Hematopoietic multipotent progenitor cell (in vitro differentiated cells): ENCODE measurements at regions not wholly inside any gene's neighbourhood (a gene's known extent, or its start where the extent isn't known, plus 50 kb on each side); places are given as distances from the start of the nearest gene placed in this dataset.
"Not testable (repeated sequence)": the region's sequence is repeated elsewhere in the genome, so short reads cannot be mapped to it uniquely, and the experiment has no call there.

Source experiments
- DNase-seq, 3 donors: peaks; one replicate each; pipeline ENCODE4 v3.0.0-alpha.2; 2011 to 2015; ENCODE audit warnings: low read depth in 2 of 3, low spot score in 2 of 3

DNA sequence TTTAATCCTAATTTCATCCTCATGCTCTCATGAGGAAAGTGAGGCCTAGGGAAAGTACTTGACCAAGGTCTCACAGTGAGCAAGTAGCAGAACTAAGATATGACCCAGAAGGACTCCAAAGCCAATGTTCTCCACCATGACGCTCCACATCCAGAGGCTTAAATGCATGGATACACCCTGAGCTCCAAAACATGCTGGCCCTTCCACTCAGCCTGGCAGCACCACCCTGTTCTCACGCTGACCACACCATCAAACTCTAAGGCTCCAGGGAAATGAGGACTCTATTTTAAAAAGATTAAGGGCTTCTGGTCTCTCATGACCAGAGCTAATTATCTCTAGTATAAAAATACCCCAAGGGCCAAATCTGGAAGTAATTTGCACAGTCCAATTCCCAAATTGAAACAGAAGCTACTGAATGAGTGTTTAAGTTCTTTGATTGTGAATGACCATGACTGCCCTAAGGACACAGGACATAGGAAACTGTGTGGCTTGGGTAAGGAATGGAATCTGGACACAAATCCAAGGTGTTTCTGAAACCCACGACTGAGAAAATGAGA, 71.1 kb upstream of the ABLIM1 start:
- no peak for DNase-seq

DNA sequence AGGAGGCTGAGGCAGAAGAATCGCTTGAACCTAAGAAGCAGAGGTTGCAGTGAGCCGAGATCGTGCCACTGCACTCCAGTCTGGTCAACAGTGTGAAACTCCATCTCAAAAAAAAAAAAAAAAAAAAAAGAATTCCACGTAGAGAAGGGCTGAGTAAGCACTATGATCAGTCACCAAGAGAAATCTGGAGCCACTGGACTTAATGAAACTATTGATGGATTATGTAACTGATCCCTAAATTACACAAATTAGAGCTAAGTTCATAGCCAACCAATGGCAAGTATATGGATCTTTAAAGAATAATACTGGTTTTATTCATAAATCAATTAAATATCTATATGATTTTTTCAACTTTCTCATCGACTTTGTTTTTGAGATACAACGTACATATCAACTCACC, 72.2 kb upstream of the ABLIM1 start:
- no peak for DNase-seq

DNA sequence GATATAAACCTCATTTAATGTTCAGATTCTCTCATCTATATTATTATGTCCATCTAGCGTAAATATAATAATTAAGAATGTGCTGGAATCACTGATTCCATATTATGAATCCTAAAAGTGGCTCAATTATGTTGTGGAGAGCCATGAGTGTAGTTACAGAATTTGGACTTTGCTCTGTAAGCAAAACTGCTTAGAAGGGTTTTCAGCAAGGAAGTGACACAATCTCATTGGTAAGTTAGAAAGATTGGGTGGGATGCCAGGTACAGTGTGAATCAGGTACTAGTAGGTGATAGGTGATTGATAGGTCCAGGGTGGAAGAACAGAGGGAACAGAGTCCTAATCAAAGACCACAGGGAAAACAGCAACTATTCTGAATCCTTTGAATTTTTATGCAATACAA, 74.9 kb upstream of the ABLIM1 start:
- no peak for DNase-seq

DNA sequence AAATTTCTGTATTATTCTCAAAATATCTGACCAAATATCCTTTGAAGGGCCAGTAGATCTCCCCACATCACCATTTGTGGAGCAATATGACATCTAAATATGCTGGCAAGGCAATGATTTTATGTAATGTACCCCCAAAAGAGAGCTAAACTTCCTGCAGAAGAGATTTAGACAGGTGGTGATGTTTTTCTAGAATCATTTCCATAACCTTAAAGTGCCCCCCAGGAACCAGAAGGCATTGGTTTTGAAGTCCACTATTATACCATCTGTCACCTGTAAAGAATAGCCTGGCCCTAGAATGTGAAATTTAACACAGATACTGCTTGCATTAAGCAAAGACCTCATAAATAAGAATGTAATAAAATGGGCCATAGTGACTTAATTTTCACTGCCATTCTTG, 77.9 kb upstream of the ABLIM1 start:
- no peak for DNase-seq

DNA sequence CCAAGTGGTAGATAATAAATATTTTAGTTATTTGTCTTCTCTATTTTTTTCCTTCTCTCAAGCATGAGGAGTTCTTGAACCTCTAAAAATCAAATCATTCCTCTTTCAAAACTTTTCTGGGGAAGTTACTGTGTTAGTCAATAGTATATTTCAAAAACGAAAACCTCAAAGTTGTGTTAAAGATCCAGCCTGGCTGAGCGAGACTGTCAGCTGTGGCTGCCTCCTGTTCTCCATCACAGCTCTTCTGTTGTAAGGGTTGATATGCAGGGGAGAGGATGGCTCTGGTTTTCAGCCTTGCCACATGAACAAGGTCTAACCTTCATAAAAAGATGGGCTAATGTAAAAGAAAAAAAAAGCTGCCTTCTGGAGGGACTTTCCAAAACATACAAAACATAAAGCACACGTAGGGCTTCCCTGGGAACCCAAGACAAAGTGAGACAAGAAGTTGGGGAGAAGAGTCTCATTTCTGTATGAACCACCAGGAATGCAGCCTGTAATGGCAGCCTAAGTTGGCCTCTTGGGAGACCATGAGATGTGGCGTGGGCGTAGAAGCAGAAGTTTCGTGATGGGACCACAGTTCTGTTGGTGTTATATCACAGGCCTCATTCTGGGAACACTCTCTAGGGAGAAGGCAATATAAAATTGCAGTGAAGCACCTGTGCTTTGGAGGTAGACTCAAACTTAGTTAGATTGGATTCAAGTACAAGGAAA, 77.9 kb upstream of the FHIP2A start:
- DNase-seq, result no peak

DNA sequence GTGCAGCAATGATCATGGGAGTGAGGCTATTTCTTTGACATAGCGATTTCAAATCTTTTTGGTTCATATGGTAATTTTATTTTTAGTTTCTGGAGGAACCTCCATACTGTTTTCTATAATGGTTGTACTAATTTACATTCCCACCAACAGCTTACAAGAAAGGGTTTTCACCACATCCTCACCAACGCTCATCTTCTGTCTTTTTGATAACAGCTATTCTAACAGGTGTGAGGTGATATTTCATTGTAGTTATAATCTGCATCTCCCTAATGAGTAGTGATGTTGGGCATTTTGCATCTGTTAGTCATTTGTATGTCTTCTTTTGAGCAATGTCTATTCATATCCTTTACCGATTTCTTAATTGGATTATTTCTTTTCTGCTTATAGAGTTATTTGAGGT, 75.0 kb upstream of the FHIP2A start:
- no peak for DNase-seq

DNA sequence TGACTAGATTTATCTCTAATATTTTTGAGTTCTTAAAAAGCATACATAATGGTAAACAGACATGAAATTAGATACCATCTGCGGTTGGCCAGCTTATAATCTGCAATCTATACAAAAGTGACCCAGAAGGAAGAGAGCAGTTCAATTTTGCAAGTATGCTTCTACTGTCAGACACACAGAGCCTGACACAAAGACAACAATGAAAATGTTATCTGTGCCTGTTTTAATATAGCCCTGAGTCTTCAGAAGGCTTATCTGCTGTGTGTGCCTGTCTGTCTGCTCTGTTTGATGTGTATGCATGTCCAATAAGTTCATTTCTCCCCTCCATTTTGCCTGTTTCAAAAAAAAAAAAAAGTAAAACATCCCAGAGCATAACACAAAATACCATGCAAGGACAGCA, 73.3 kb upstream of the FHIP2A start:
- peak in 1 of 3 donors; percentile 33 for DNase-seq

DNA sequence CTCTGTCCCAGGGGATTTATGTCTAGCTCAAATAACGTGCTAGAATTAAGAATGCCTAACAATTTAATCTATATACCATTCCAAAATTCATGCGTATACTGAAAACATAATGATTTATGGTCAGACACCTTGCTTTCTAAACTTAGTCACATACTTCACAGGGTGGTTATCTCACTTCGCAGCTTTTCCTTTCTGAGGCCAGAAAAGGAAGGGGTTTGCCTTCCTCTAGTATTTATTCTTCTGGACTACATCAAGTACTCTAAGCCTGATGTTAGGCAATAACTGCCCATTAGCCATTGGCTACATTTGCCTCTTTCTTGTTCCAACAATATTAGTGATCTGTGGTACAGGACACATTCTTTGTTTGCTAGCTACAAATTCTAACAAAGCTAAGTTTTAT, 72.6 kb upstream of the FHIP2A start:
- peak in 2 of 3 donors; percentile 92 to 96 for DNase-seq

DNA sequence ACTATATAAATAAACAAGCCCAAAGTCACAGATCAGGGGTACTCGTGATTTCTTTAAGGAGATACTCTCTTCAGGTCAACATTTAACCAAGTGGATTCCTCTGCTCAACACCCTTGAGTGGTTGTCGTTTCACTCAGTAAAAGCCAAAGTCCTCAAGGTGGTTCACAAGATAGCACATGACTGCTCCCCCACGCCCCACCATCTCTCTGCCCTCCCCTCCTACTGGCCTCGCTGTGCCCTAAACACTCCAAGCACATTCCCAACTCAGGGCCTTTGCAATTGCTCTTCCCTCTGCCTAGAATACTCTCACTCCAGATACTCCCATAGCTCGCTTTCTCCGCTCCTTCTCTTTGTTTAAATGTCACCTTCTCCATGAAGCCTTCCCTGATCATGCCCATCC, 72.1 kb upstream of the FHIP2A start:
- peak in 2 of 3 donors; percentile 45 to 67 for DNase-seq

DNA sequence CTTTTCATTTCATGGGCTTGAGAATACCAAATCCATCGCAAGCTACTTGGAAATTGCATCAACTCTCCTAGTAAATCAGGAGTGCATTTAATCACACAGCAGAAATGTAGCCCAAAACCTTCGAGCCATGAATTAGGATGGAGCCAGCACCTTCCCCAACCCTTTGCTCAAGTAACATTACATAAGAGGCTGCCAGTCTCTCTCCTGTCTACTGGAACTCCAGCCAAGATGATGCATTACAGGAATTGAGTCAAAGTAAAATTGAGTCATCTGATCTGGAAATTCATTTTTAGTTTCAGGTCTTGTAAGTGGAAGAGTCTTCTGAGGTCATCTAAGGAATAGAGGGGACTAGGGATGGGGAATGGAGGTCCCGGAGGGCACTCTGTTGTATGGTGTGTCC, 69.7 kb upstream of the FHIP2A start:
- no peak for DNase-seq

DNA sequence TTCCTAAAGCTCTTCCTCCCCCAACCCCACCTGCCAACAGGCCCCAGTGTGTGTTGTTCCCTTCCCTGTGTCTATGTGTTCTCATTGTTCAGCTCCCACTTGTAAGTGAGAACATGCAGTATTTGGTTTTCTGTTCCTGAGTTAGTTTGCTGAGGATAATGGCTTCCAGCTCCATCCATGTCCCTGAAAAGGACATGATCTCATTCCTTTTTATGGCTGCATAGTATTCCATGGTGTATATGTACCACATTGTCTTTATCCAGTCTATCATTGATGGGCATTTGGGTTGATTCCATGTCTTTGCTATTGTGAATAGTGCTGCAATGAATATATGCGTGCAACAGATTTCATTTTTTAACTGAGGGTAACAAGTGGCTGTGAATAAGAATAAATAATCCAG, 69.0 kb upstream of the FHIP2A start:
- not testable (repeated sequence) for DNase-seq

DNA sequence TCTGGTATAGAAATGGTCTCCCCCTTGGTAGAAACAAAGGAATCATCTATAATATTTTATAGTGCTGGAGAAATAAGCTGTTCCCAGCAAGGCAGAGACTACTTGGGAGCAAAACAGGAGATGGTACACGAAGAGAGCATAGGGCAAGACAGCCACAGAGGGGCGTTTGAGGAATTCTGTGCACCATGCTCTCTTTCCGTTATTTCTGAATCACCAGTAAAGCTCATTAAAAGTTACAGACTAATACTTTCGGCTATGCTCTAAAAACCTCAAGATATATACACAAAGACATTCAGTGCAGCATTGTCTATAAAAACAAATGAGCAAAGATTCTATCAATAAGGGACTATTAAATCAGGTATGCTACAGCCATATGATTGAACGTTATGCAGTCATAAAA, 68.5 kb upstream of the FHIP2A start:
- DNase-seq, result no peak

DNA sequence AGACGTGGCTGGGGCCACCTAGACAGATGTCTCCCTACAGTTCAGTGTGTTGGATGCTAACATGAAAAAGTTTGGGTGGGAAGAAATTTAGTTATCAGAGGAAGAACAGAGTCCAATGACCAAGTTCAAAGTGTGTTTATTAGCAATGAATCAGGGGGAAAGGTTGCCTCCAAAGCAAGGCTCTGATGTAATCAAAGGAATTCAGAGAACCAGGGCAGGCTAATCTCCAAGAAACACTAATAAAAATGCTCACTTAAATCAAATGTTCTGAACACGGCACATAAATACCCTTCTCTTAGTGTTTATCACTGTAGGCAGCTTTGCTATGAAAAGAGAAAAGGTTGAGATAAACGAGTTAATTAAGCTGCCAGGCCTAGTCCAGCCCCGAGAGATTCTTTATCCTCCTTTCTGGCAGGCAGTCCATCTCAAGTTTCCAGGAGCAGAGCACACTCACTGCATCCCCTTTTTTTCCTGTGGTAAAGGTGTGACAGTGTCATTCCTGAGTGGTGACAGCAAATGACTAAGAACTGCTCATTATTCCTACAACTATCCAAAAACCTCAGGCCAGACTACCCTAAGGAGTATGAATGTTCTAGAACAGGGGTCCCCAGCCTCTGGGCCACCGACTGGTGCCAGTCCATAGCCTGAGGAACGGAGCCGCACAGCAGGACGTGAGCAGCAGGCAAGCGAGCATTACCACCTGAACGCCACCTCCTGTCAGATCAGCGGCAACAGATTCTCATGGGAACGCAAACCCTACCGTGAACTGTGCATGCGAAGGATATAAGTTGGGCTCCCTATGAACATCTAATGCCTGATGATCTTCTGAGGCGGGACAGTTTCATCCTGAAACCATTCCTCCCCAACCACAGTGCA, 66.9 kb upstream of the FHIP2A start:
- no peak for DNase-seq

DNA sequence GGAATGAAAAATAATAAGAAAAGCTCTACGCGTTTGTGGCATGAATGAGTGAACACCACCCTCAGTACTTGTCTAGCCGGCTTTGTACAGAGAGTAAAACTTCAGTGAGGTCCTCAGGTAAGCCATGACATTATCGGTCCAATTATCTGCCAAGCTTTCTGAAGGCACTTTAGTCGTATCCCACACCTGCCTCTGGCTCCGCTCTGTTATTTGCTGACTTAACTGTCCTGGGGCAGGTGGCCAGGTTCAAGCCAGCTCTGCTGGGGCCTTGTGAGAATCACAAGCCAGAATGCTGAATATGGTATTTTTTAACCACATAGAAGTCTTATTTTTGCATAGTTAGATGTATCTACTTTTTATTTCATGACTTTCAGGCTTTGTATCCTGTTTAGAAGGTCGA, 66.0 kb upstream of the FHIP2A start:
- no peak for DNase-seq

DNA sequence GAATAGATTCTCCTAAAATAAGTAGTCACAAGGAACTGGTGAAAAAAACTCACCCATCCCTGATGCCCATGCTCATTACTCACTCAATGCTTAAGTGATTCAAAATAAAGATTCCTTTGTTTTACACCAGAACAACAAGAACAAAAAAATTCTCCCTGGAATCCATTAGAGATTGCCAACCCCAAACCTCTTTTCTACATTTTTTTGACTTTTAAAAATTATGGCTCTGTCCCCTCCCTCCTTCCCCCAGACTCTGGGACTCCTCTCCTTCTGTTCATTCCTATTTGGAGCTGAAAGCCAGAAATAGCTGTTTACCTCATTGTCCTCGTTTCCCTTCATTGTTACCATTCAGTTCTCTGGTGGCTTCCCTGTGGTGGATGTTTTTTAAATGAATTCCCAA, 63.2 kb upstream of the FHIP2A start:
- no peak for DNase-seq

DNA sequence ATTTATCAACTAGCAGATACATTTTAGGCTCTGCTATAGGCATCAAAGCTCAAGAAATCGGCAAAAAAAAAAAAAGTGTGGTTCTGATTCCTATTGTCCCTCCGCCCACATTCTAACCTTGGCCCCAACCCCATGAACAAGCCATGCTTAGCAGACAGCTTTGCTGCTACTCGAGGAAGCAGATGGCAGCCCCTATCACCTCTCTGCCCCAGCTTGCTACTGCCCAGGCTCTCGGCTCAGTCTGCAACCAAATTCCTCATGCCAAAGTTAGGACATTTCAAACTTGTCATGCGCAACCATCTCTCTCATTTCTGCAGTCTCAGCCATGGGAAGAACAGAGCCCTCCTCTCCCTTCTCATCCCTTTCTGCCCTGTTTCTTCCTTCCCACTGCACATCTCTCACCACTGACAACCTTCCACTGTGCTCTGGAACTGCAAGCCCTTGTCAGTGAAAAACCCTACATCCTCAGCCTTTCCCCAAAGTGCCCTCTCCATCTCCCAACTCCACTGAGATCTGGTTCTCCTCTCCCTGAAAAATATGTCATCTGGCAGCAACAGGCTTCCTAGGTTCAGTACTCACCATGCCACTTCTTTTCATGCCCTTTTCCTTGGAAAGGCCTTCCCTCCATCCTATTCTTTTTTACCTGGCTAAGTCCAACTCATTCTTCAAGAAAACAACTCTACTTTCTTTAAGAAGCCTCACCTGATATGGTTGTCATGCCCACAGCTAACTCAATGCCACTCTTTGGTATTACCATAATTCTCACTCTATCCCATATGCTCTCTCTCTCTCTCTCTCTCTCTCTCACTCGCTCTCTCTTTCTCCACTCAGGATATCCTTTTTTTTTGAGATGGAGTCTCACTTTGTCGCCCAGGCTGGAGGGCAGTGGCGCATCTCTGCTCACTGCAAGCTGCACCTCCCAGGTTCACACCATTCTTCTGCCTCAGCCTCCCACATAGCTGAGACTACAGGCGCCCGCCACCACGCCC, 60.1 kb upstream of the FHIP2A start:
- DNase-seq, result no peak

DNA sequence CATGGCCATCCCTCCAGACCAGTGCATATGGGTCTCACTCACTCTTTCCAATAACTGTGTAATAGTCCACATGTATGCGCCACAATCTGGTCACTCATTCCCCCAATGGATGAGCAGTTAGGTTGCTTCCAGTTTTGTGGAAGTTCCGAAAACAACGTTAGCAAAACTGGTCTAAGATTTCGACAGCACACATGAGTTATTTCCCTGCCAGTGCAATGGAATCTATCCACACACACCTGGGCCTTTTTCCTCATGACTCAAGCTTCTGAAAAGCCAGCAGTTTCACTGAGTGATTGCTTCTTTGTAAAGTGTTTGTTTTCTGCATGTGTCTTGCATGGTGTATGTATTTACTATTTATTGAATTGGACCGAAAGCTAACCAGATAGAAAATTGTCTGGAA, 58.8 kb upstream of the FHIP2A start:
- DNase-seq, result no peak

DNA sequence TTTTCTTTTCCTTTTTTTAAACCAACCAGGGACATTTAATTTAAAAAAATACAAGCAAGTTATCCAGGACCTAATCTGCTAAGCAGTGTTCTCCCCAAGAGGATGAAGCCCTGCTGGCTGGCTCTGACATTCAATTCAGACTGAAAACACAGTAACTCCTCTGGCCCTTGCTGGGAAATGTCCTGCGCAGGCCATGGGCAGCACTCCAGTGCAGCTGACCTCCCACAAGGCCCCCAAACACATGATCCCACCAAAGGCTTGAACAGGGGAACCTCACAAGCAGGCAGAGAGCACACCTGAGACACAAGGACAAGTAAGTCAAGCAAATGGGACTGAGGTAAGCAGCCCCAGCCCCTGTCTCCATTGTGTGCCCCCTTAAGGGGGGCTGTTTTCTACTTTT, 56.9 kb upstream of the FHIP2A start:
- no peak for DNase-seq

DNA sequence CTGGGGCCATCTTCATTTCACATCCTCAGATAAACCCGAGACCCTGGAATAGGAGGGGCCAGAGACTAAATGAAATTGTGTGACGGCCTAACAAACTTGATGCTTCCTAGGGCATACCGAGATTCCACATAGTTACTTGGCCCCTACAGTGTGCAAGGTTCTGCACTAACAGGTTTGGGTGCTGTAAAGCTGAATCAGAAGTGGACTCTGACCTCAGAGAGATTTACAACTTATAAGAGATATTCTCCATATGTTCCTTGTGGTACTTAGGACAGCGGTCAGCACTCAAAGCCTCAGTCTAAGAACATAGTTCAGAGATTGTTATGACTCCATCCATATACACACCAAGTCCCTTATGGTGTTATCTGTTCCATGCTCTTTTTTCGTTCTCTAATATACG, 55.1 kb upstream of the FHIP2A start:
- DNase-seq, result no peak

DNA sequence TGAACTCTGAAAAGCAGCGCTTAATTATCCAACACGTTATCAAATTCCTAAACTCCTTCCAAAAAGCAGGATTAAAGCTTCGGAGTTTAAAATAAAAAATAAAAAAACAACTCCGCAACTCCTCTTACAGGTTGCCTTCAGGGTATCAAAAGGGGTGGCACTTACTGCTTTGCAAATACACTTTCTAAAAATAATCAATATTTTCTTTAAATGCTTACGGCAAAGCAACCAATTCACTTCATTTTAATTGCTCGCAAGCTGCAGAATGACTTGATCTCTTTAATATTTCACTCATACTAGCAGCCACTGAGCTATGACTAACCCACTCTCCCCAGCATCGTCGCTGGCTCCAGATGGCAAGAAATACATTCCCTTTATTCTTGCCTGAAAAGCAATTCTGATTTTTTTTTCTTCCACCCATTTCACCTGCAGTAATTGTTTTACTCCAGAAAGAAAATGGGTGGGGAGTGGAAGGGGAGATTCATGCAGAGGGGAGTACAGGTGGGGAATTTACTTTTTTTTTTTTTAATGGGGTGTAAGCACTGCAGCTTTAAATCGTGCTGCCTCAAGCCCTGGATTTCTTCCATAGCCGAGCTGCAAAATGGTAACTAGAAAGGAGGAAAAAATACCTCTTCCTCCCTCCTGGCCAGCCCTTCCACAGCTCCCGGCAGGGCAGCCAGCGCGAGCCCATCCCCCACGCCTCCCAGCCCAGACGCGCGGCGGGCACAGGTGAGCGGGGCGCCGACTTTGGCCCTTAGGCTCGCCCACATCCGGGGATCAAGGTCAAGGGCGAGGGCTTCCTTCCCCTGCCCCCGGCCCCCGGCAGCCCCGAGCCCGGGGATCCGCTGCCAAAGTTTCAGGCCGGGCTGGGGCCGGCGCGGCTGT, 54.2 kb upstream of the FHIP2A start:
- DNase-seq, result peak in 1 of 3 donors; percentile 40
